Suprapubic skin (tissue), 4 donors: ENCODE measurements at regions not wholly inside any gene's neighbourhood (a gene's known extent, or its start where the extent isn't known, plus 50 kb on each side); places are given as distances from the start of the nearest gene placed in this dataset.

Source experiments
- DNase-seq, 2 donors: peaks; one replicate each; pipeline ENCODE4 v3.0.0-alpha.2; 2019; ENCODE audit warnings: low spot score in 2 of 2
- H3K27ac ChIP-seq: fragments of 200-600 bp; sonication (generic); one replicate; pipeline ENCODE4 v1.5.1; 2019
- H3K27me3 ChIP-seq: fragments of 200-600 bp; sonication (generic); one replicate; pipeline ENCODE4 v1.5.1; 2019
- H3K36me3 ChIP-seq: fragments of 200-600 bp; sonication (generic); one replicate; pipeline ENCODE4 v1.5.1; 2019
- H3K4me1 ChIP-seq: fragments of 200-600 bp; sonication (generic); one replicate; pipeline ENCODE4 v1.5.1; 2019
- H3K4me3 ChIP-seq: fragments of 200-600 bp; sonication (generic); one replicate; pipeline ENCODE4 v1.5.1; 2019; ENCODE audit warnings: mild to moderate bottlenecking
- H3K9me3 ChIP-seq: fragments of 200-600 bp; sonication (generic); one replicate; pipeline ENCODE4 v1.5.1; 2019
- EP300 ChIP-seq: sonication (generic); formaldehyde crosslinking; IDR thresholded peaks from one replicate; pipeline ENCODE4 v1.6.1; 2017; ENCODE audit warnings: antibody characterized with exemption
- POLR2A ChIP-seq, 2 donors: fragments of 450-650 bp; IDR thresholded peaks; one replicate each; pipeline ENCODE4 v1.6.1; 2017; ENCODE audit warnings: antibody characterized with exemption in 2 of 2, mild to moderate bottlenecking in 2 of 2, moderate library complexity in 2 of 2
- POLR2AphosphoS5 ChIP-seq, 3 donors: sonication (generic); formaldehyde crosslinking; IDR thresholded peaks; one replicate each; pipeline ENCODE4 v1.6.1; 2017; ENCODE audit warnings: antibody characterized with exemption in 3 of 3
- WGBS: methylation state at CpG from one replicate; pipeline ENCODE4 v1.1.5; 2018; 5-methylcytosine and 5-hydroxymethylcytosine counted together
- TF ChIP-seq, protein P1 (sequence below), 2 donors: fragments of 200-600 bp in 1 of 2; fragments of 450-650 bp in 1 of 2; sonication (generic) in 1 of 2; IDR thresholded peaks; one replicate each; pipeline ENCODE4 v1.5.1; 2016 to 2019; ENCODE audit warnings: antibody characterized with exemption in 2 of 2, mild to moderate bottlenecking in 1 of 2, moderate library complexity in 1 of 2

- Histone ChIP-seq H3K4me3 (no peak overlapping the region), H3K27me3 (no peaks in the 10 kb centered on the region), H3K27ac (no peak overlapping the region), H3K9me3 (no peaks in the 10 kb centered on the region), H3K4me1 (no peaks in the 10 kb centered on the region), H3K36me3 (no peaks in the 10 kb centered on the region)
- TF ChIP-seq POLR2A (IDR thresholded peaks at IDR 0.05): no peak
- TF ChIP-seq, protein P1, sequence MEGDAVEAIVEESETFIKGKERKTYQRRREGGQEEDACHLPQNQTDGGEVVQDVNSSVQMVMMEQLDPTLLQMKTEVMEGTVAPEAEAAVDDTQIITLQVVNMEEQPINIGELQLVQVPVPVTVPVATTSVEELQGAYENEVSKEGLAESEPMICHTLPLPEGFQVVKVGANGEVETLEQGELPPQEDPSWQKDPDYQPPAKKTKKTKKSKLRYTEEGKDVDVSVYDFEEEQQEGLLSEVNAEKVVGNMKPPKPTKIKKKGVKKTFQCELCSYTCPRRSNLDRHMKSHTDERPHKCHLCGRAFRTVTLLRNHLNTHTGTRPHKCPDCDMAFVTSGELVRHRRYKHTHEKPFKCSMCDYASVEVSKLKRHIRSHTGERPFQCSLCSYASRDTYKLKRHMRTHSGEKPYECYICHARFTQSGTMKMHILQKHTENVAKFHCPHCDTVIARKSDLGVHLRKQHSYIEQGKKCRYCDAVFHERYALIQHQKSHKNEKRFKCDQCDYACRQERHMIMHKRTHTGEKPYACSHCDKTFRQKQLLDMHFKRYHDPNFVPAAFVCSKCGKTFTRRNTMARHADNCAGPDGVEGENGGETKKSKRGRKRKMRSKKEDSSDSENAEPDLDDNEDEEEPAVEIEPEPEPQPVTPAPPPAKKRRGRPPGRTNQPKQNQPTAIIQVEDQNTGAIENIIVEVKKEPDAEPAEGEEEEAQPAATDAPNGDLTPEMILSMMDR (IDR thresholded peaks at IDR 0.05): no peak
- no peak for TF ChIP-seq POLR2AphosphoS5 (IDR thresholded peaks at IDR 0.05)
- WGBS: 76% methylated on average over 5 of the region's 5 CpGs
- DNase-seq: no peak
These were observed 285.1 kb upstream of the FMR1 start for GRCh38 chrX:147626605-147627004.

GRCh38 chrX:147635186-147635585 is 276.5 kb upstream of the FMR1 start:
- Histone ChIP-seq H3K27ac (no peak overlapping the region), H3K4me1 (no peaks in the 10 kb centered on the region), H3K27me3 (no peaks in the 10 kb centered on the region), H3K9me3 (no peaks in the 10 kb centered on the region), H3K36me3 (no peaks in the 10 kb centered on the region), H3K4me3 (no peak overlapping the region)
- TF ChIP-seq EP300: no peak
- TF ChIP-seq, protein P1 (IDR thresholded peaks at IDR 0.05): no peak
- TF ChIP-seq POLR2A (IDR thresholded peaks at IDR 0.05): no peak
- no peak for TF ChIP-seq POLR2AphosphoS5 (IDR thresholded peaks at IDR 0.05)
- DNase-seq: no peak
- WGBS: 67% methylated on average over 1 of the region's 1 CpG

DNA sequence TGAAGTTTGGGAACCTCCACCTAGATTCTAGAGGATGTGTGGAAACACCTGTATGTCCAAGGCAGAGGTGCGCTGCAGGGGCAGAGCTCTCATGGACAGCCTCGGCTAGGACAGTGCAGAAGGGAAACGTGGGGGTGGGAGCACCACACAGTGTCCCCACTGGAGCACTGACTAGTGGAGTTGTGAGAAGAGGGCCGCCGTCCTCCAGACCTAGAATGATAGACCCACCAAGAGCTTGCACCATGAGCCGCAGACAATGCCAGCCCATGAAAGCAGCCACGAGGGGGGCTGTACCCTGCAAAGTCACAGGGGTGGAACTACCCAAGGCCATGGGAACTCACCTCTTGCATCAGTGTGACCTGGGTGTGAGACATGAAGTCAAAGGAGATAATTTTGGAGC is 274.5 kb upstream of the FMR1 start:
- H3K36me3 ChIP-seq: no peaks in the 10 kb centered on the region
- WGBS: 72% methylated on average over 3 of the region's 7 CpGs

GRCh38 chrX:147646949-147647723 is 264.6 kb upstream of the FMR1 start:
- Histone ChIP-seq H3K4me3 (no peak overlapping the region), H3K4me1 (no peaks in the 10 kb centered on the region), H3K27ac (no peak overlapping the region), H3K27me3 (no peaks in the 10 kb centered on the region), H3K9me3 (no peaks in the 10 kb centered on the region), H3K36me3 (no peaks in the 10 kb centered on the region)
- TF ChIP-seq EP300 (no peak), POLR2A (IDR thresholded peaks at IDR 0.05) (no peak), POLR2AphosphoS5 (IDR thresholded peaks at IDR 0.05) (no peak)
- TF ChIP-seq, protein P1 (IDR thresholded peaks at IDR 0.05): no peak
- DNase-seq: no peak
- WGBS: 68% methylated on average over 4 of the region's 4 CpGs

More for the DNA sequence above, 274.5 kb upstream of the FMR1 start:
- no peak overlapping the region for H3K4me3 ChIP-seq
- no peaks in the 10 kb centered on the region for H3K27me3 ChIP-seq
- no peaks in the 10 kb centered on the region for H3K4me1 ChIP-seq
- H3K9me3 ChIP-seq: no peaks in the 10 kb centered on the region
- TF ChIP-seq POLR2A (IDR thresholded peaks at IDR 0.05) (no peak), EP300 (no peak)
- DNase-seq: no peak
- H3K27ac ChIP-seq: no peak overlapping the region

- Histone ChIP-seq H3K4me1 (no peaks in the 10 kb centered on the region), H3K9me3 (no peaks in the 10 kb centered on the region), H3K27me3 (no peaks in the 10 kb centered on the region), H3K4me3 (no peak overlapping the region), H3K36me3 (no peaks in the 10 kb centered on the region), H3K27ac (no peak overlapping the region)
- no peak for DNase-seq
- no peak for TF ChIP-seq POLR2A (IDR thresholded peaks at IDR 0.05)
- no peak for TF ChIP-seq EP300
- TF ChIP-seq, protein P1 (IDR thresholded peaks at IDR 0.05): no peak
- TF ChIP-seq POLR2AphosphoS5 (IDR thresholded peaks at IDR 0.05): no peak
- 93% methylated on average over 2 of the region's 2 CpGs for WGBS
These were observed 235.9 kb upstream of the FMR1 start for GRCh38 chrX:147675819-147676218.
